Left hindlimb (tissue), 1 donor: ENCODE measurements at regions not wholly inside any gene's neighbourhood (a gene's known extent, or its start where the extent isn't known, plus 50 kb on each side); places are given as distances from the start of the nearest gene placed in this dataset.
A peak's percentile ranks its signal among the peaks of the same experiment; 100 is the strongest.
"Not testable (repeated sequence)": the region's sequence is repeated elsewhere in the genome, so short reads cannot be mapped to it uniquely, and the experiment has no call there.

Experiments
- DNase-seq: peaks from one replicate; pipeline ENCODE4 v3.0.0-alpha.2; 2018

DNA sequence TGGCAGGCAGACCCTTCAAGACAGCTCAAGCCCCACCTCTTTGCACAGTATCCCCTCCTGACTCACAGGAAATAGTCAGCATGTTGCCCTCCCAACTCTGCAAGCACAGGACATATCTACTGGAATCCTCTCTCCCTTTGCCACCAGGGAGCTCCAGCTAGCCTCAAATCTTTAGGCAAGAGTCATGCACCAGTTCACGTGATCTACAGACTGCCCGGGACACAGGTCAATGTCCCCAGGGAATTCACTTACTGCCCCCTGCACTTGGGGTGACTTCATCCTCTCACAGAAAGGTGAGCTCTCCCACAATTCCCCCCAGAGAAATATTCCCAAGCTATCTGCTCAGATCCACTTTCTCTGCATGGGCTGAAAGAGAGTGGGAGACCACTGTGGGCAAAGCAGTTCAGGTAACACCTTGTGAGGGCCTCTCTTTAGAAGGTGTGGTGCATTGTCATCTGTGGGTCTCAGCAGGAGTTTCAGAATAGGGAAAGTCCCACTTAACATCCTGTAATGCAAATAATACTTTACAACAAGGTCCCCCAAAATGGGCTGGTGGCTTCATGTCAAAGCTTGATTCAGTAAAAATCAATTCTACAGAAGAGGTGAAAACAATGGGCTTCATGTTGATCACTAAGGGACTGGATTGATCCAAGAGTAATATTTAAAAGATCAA lies 129.9 kb downstream of the NOC3L start:
- DNase-seq, result no peak

DNA sequence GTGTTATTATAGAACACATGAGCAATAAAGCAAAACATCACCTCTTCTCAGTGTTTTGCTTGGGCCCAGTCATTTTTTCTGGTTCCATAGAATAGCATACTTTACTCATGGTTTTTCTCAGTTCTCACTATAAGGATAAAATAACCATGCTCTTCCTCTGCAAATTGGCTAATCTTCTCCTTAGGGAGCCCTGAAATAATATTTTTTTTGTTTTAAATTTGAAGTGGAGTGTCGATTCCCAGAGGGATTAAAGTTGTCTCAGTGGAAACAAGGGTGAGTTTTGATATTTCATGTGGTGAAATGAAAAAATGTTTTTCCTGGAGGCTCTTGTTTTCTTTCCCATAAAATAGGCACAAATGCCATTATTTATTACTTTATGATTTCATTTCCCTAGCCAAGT lies 127.3 kb downstream of the NOC3L start:
- no peak for DNase-seq

DNA sequence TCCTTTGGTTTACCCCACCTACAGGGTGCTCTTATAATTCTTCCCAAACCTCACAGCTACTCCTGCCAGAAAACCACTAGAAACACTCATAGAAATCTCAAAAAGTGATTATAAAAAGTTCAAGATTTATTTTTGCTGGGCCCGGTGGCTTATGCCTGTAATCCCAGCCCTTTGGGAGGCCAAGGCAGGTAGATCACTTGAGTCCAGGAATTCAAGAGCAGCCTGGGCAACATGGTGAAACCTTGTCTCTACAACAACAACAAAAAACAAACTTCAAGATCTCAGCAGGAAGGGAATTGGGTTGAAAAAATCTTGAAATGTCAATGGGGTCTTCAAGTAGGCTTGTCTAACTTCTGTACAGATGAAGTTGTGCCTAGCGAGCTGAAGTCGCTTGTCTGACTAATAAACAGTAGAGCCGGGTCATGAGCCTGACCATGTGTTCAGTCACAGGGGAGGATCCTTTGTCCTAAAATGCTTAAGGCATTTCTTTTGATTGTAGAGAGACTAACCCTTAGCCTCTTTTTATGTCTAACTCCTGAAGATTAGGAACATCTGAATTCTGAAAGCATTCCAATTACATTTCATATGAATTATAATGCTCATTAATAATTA lies 124.6 kb downstream of the NOC3L start:
- DNase-seq, result no peak

GRCh38 chr10:94239696-94240095 lies 123.0 kb downstream of the NOC3L start:
- no peak for DNase-seq

- no peak for DNase-seq
Observed at GRCh38 chr10:94240491-94240890, 122.2 kb downstream of the NOC3L start.

DNA sequence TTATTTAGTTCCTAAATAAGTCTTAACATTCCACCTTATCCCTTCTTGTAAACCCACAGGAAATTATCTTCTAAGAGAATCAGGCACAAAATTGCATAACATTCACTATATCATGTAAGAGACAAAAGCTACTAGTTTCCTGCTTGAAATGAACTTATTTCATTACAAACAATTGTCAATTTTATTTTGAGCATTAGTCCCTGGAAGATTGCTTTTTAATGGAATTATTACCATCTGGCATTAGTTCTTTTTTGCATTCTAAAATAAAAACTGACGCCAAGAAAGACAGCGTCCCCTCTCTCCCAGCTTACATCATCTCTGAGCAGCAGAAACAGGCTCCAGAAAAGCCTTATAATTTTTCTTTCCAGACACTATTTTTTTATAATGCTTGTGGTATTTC lies 121.8 kb downstream of the NOC3L start:
- DNase-seq, result no peak

DNA sequence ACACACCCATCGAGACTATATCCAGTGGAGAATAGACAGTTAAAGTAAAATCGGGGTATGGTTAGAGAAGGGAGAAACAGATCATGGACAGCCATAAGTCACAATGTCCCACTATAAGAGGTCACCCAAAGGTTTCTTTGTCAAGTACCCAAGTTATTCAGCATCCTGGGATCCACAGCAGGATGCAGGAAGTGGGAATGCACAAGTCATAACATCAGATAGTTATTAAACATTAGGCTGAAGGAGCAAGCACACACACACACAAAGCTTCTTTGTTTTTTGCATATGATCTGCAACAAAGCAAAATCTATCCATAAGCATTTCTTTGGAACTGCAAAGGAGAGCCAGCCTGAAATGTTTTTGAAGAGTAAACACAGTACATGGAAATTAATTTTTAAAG lies 111.6 kb downstream of the NOC3L start:
- DNase-seq, result no peak

GRCh38 chr10:94251568-94251967 lies 111.2 kb downstream of the NOC3L start:
- no peak for DNase-seq

DNA sequence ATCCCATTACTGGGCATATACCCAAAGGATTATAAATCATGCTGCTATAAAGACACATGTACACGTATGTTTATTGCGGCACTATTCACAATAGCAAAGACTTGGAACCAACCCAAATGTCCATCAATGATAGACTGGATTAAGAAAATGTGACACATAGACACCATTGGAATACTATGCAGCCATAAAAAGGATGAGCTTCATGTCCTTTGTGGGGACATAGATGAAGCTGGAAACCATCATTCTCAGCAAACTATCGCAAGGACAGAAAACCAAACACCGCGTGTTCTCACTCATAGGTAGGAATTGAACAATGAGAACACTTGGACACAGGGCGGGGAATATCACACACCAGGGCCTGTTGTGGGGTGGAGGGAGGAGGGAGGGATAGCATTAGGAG lies 105.3 kb downstream of the NOC3L start:
- DNase-seq, result not testable (repeated sequence)

DNA sequence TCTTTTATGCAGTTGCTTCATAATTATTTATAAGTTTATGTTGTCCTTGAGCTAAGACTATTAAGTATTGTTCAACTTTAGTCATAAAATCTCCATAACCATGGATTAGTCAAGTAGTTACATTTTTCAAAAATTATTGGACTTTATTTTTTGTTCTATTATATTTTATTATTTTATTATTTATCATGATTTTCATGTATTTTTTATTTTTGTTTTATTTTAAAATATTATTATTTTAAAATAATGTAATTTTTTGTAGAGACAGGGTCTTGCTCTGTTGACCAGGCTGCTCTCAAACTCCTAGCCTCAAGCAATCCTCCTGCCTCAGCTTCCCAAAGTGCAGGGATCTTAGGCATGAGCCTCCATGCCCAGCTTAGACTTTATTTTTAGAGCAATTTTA lies 102.3 kb downstream of the NOC3L start:
- DNase-seq, result no peak

DNA sequence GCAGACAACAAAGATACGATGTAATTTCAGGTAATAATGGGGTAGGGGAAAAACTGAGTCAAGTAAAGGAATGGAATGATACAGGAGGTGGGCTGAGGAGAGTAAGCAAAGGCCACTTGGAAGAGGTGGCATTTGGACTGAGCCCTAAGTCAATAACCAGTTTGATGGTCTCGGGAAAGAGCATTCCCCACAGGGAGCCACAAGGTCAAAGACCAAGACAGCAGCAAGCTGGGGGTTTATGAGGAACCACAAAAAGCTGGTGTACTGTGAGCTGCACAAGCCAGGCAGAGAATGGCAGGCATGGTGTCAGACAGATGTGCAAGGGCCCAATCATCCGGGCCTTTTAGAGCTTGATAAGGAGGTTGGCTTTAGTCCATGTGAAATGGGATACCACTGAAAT lies 98.7 kb downstream of the NOC3L start:
- no peak for DNase-seq

GRCh38 chr10:94266091-94266490 lies 96.6 kb downstream of the NOC3L start:
- DNase-seq, result no peak

GRCh38 chr10:94268652-94269051 lies 94.1 kb downstream of the NOC3L start:
- no peak for DNase-seq

DNA sequence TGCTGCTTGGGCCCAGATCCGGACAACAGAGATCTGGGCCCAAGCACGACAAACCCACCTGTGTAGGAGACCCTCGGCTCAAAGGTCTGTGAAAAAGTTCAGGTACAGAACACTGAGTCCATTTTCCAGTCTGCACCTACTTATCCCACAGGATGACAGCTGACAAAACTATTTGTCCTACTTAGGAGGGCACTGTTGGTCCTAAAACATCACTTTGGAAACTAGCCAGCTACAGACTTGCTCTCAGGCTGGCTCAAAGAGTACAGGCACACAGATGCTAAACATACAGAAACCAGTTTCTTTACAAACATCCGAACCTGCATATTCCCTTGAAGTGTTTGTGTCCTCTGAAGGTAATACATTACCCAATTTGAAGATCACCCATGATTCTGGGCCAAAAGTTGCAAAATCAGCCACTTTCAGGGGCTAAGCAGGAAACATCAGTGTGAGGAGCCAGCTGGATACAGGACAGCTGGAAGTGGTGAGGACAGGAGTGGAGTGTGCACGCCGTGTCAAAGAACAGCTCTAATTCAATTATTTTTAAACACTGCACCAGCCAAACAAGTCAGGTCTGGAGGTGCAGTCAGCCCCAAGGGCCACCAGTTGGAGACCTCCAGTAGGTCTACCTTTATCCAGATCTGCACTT lies 88.5 kb downstream of the NOC3L start:
- peak; percentile 37 for DNase-seq

- DNase-seq, result no peak
Observed at GRCh38 chr10:94276140-94276539, 86.6 kb downstream of the NOC3L start.

- no peak for DNase-seq
Observed at GRCh38 chr10:94277450-94277849, 85.3 kb downstream of the NOC3L start.

DNA sequence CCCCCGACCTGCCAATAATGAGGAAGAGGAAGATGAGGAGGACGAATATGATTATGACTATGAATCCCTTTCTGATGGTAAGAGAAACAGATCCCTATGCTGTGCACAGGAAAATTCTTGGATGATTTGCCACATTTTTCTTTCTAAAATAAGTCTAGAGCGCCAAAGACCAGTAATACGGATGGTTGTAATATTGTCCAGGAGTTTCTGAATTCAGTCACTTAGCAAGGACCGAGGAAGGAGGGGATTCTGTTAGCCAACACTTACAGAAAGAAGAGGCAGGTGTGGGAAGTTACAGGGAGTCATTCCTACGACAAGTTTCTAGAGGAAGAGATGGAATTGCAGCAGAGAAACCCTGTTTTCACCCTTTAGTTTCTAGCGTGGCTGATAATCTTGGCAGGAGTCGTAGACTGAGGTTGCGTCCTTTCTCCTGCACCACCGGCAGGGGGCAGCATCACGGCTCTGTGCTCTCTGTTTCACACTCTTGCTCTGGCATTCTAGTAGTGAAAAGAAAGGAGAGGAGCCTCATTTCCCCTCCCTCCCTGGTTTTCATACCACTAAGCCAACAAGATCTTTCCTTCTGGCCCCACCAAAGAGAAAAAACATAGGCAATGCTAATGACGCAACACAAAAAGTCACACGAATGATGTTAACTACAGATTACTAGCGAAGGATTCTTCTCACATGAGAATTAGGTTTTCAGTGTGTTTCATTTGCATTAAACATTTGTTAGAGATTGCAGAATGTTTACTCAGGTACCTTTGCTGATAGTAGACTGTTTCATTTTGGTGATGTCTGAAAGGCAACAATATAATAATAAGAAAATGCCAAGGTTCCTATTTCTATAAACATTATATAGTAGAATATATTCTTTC lies 82.7 kb downstream of the NOC3L start:
- no peak for DNase-seq

- DNase-seq, result no peak
Observed at GRCh38 chr10:94281654-94282053, 81.1 kb downstream of the NOC3L start.

- no peak for DNase-seq
Observed at GRCh38 chr10:94282369-94282768, 80.4 kb downstream of the NOC3L start.
